ENCODE measurements at regions not wholly inside any gene's neighbourhood (a gene's known extent, or its start where the extent isn't known, plus 50 kb on each side); places are given as distances from the start of the nearest gene placed in this dataset.

DNA sequence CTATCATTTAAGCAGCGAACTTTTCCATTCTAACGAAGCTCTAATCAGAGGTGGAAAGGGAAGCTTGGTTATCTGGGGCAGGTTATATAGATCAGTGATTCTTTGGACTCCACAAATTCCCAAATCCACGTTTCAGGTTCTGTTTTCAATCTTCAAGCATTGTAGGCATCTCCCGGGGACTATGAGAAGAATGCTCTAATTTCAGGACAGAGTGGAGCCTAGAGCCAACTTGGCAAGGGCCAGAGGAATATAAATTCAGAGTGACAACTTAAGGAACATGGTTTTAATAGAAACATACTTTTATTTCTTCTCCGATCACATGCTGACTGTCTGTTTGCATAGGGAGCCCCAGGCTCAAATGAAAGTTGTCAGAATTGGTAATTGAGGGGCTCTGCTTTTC lies 514.0 kb upstream of the KLF4 start:
- Histone ChIP-seq H3K27ac (ENCODE audit: low read depth) (no peak overlapping the region), H4K20me1 (replicated peaks; ENCODE audit: insufficient read depth) (no peaks in the 10 kb centered on the region), H2AFZ (no peak overlapping the region), H3K79me2 (replicated peaks; ENCODE audit: insufficient read depth) (no peaks in the 10 kb centered on the region), H3K9me2 (ENCODE audit: insufficient read depth) (peaks cover 11% of the 10 kb centered on the region), H3F3A (replicated peaks; ENCODE audit: low read depth) (no peaks in the 10 kb centered on the region), H3K4me2 (no peak overlapping the region), H3K4me3 (no peak overlapping the region), H3K36me3 (ENCODE audit: insufficient read depth) (no peaks in the 10 kb centered on the region), H3K4me1 (ENCODE audit: insufficient read depth) (no peaks in the 10 kb centered on the region), H3K27me3 (ENCODE audit: insufficient read depth) (no peaks in the 10 kb centered on the region)
- Mint-ChIP-seq H3K9me3 (no peaks in the 10 kb centered on the region), H3K4me1 (no peaks in the 10 kb centered on the region), H3K27me3 (ENCODE audit: insufficient read depth, low read depth, poor library complexity) (peaks cover 1% of the 10 kb centered on the region), H3K36me3 (ENCODE audit: low read depth) (no peaks in the 10 kb centered on the region), H3K27ac (no peak overlapping the region), H3K4me3 (no peak overlapping the region)
- DNase-seq (ENCODE audit: low spot score) (no peak), ATAC-seq (no peak)
- TF ChIP-seq EZH2phosphoT487 (IDR thresholded peaks at IDR 0.05; ENCODE audit: unreplicated experiment) (no peak), ZNF114 (CRISPR knock-in tag; IDR thresholded peaks at IDR 0.05) (no peak), JUNB (IDR thresholded peaks at IDR 0.05; ENCODE audit: unreplicated experiment) (no peak), STAT1 (IDR thresholded peaks at IDR 0.05; ENCODE audit: unreplicated experiment) (no peak), POLR2AphosphoS5 (IDR thresholded peaks at IDR 0.05; ENCODE audit: low read depth) (no peak), EZH2 (IDR thresholded peaks at IDR 0.05; ENCODE audit: low read depth, unreplicated experiment) (no peak)
- TF ChIP-seq, protein P1, sequence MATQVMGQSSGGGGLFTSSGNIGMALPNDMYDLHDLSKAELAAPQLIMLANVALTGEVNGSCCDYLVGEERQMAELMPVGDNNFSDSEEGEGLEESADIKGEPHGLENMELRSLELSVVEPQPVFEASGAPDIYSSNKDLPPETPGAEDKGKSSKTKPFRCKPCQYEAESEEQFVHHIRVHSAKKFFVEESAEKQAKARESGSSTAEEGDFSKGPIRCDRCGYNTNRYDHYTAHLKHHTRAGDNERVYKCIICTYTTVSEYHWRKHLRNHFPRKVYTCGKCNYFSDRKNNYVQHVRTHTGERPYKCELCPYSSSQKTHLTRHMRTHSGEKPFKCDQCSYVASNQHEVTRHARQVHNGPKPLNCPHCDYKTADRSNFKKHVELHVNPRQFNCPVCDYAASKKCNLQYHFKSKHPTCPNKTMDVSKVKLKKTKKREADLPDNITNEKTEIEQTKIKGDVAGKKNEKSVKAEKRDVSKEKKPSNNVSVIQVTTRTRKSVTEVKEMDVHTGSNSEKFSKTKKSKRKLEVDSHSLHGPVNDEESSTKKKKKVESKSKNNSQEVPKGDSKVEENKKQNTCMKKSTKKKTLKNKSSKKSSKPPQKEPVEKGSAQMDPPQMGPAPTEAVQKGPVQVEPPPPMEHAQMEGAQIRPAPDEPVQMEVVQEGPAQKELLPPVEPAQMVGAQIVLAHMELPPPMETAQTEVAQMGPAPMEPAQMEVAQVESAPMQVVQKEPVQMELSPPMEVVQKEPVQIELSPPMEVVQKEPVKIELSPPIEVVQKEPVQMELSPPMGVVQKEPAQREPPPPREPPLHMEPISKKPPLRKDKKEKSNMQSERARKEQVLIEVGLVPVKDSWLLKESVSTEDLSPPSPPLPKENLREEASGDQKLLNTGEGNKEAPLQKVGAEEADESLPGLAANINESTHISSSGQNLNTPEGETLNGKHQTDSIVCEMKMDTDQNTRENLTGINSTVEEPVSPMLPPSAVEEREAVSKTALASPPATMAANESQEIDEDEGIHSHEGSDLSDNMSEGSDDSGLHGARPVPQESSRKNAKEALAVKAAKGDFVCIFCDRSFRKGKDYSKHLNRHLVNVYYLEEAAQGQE (IDR thresholded peaks at IDR 0.05; ENCODE audit: unreplicated experiment): no peak
- TF ChIP-seq, protein P2, sequence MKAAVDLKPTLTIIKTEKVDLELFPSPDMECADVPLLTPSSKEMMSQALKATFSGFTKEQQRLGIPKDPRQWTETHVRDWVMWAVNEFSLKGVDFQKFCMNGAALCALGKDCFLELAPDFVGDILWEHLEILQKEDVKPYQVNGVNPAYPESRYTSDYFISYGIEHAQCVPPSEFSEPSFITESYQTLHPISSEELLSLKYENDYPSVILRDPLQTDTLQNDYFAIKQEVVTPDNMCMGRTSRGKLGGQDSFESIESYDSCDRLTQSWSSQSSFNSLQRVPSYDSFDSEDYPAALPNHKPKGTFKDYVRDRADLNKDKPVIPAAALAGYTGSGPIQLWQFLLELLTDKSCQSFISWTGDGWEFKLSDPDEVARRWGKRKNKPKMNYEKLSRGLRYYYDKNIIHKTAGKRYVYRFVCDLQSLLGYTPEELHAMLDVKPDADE (IDR thresholded peaks at IDR 0.05): no peak
- TF ChIP-seq, protein P3, sequence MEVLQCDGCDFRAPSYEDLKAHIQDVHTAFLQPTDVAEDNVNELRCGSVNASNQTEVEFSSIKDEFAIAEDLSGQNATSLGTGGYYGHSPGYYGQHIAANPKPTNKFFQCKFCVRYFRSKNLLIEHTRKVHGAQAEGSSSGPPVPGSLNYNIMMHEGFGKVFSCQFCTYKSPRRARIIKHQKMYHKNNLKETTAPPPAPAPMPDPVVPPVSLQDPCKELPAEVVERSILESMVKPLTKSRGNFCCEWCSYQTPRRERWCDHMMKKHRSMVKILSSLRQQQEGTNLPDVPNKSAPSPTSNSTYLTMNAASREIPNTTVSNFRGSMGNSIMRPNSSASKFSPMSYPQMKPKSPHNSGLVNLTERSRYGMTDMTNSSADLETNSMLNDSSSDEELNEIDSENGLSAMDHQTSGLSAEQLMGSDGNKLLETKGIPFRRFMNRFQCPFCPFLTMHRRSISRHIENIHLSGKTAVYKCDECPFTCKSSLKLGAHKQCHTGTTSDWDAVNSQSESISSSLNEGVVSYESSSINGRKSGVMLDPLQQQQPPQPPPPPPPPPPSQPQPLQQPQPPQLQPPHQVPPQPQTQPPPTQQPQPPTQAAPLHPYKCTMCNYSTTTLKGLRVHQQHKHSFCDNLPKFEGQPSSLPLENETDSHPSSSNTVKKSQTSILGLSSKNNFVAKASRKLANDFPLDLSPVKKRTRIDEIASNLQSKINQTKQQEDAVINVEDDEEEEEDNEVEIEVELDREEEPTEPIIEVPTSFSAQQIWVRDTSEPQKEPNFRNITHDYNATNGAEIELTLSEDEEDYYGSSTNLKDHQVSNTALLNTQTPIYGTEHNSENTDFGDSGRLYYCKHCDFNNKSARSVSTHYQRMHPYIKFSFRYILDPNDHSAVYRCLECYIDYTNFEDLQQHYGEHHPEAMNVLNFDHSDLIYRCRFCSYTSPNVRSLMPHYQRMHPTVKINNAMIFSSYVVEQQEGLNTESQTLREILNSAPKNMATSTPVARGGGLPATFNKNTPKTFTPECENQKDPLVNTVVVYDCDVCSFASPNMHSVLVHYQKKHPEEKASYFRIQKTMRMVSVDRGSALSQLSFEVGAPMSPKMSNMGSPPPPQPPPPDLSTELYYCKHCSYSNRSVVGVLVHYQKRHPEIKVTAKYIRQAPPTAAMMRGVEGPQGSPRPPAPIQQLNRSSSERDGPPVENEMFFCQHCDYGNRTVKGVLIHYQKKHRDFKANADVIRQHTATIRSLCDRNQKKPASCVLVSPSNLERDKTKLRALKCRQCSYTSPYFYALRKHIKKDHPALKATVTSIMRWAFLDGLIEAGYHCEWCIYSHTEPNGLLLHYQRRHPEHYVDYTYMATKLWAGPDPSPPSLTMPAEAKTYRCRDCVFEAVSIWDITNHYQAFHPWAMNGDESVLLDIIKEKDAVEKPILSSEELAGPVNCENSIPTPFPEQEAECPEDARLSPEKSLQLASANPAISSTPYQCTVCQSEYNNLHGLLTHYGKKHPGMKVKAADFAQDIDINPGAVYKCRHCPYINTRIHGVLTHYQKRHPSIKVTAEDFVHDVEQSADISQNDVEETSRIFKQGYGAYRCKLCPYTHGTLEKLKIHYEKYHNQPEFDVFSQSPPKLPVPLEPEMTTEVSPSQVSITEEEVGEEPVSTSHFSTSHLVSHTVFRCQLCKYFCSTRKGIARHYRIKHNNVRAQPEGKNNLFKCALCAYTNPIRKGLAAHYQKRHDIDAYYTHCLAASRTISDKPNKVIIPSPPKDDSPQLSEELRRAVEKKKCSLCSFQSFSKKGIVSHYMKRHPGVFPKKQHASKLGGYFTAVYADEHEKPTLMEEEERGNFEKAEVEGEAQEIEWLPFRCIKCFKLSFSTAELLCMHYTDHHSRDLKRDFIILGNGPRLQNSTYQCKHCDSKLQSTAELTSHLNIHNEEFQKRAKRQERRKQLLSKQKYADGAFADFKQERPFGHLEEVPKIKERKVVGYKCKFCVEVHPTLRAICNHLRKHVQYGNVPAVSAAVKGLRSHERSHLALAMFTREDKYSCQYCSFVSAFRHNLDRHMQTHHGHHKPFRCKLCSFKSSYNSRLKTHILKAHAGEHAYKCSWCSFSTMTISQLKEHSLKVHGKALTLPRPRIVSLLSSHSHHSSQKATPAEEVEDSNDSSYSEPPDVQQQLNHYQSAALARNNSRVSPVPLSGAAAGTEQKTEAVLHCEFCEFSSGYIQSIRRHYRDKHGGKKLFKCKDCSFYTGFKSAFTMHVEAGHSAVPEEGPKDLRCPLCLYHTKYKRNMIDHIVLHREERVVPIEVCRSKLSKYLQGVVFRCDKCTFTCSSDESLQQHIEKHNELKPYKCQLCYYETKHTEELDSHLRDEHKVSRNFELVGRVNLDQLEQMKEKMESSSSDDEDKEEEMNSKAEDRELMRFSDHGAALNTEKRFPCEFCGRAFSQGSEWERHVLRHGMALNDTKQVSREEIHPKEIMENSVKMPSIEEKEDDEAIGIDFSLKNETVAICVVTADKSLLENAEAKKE (CRISPR knock-in tag; IDR thresholded peaks at IDR 0.05): no peak

All from GM23338 (cell line).